ENCODE measurements at regions not wholly inside any gene's neighbourhood (a gene's known extent, or its start where the extent isn't known, plus 50 kb on each side); places are given as distances from the start of the nearest gene placed in this dataset.
"Not testable (repeated sequence)": the region's sequence is repeated elsewhere in the genome, so short reads cannot be mapped to it uniquely, and the experiment has no call there.

GRCh38 chr3:118537454-118537853 lies 497.2 kb downstream of the IGSF11 start:
- Histone ChIP-seq H3K27ac (ENCODE audit: low read depth, low read length) (no peak overlapping the region), H3K36me3 (ENCODE audit: insufficient read depth, low read length) (no peaks in the 10 kb centered on the region), H3K4me1 (ENCODE audit: insufficient read depth, low read length) (no peaks in the 10 kb centered on the region), H3K4me3 (ENCODE audit: insufficient read depth, low read depth, low read length) (no peak overlapping the region), H3K9me3 (ENCODE audit: insufficient read depth, low read depth, low read length) (no peaks in the 10 kb centered on the region), H3K27me3 (ENCODE audit: insufficient read depth, low read length) (no peaks in the 10 kb centered on the region), H3K4me2 (ENCODE audit: low read length) (no peak overlapping the region), H3K9ac (ENCODE audit: low read length) (no peak overlapping the region), H3K79me2 (ENCODE audit: insufficient read depth, low read length) (no peaks in the 10 kb centered on the region), H2AFZ (ENCODE audit: low read depth, low read length) (no peak overlapping the region), H4K20me1 (ENCODE audit: insufficient read depth, low read length) (no peaks in the 10 kb centered on the region)
- TF ChIP-seq CTCF (IDR thresholded peaks at IDR 0.05; ENCODE audit: insufficient read depth, low read depth, low read length) (no peak), EZH2 (IDR thresholded peaks at IDR 0.05; ENCODE audit: insufficient read depth, low read length) (no peak)
- FAIRE-seq: no peak
- H3K9me3 Mint-ChIP-seq (ENCODE audit: unreplicated experiment): no peaks in the 10 kb centered on the region
- no peaks in the 10 kb centered on the region for H3K27me3 Mint-ChIP-seq (ENCODE audit: low read depth, unreplicated experiment)
- no peaks in the 10 kb centered on the region for H3K36me3 Mint-ChIP-seq (ENCODE audit: low read depth, unreplicated experiment)
- no peak for DNase-seq (ENCODE audit: low read depth)
- no peak overlapping the region for H3K27ac Mint-ChIP-seq (ENCODE audit: unreplicated experiment)
- H3K4me3 Mint-ChIP-seq (ENCODE audit: unreplicated experiment): no peak overlapping the region
- H3K4me1 Mint-ChIP-seq (ENCODE audit: low read depth, unreplicated experiment): peaks cover 5% of the 10 kb centered on the region

- no peaks in the 10 kb centered on the region for H3K9me3 Mint-ChIP-seq (ENCODE audit: unreplicated experiment)
- FAIRE-seq: no peak
- H3K27ac ChIP-seq (ENCODE audit: low read depth, low read length): no peak overlapping the region
Measured at GRCh38 chr3:118538187-118538586, 496.5 kb downstream of the IGSF11 start.

GRCh38 chr3:118539820-118540447 lies 494.7 kb downstream of the IGSF11 start:
- H3K27me3 ChIP-seq (ENCODE audit: insufficient read depth, low read length); H3K79me2 ChIP-seq (ENCODE audit: insufficient read depth, low read length); H3K27ac Mint-ChIP-seq (ENCODE audit: unreplicated experiment); H3K9me3 Mint-ChIP-seq (ENCODE audit: unreplicated experiment); DNase-seq (ENCODE audit: low read depth); H3K9me3 ChIP-seq (ENCODE audit: insufficient read depth, low read depth, low read length); FAIRE-seq; H4K20me1 ChIP-seq (ENCODE audit: insufficient read depth, low read length); H3K4me1 ChIP-seq (ENCODE audit: insufficient read depth, low read length); H2AFZ ChIP-seq (ENCODE audit: low read depth, low read length); H3K4me2 ChIP-seq (ENCODE audit: low read length); H3K36me3 Mint-ChIP-seq (ENCODE audit: low read depth, unreplicated experiment); H3K9ac ChIP-seq (ENCODE audit: low read length); H3K27ac ChIP-seq (ENCODE audit: low read depth, low read length); H3K4me3 ChIP-seq (ENCODE audit: insufficient read depth, low read depth, low read length); H3K27me3 Mint-ChIP-seq (ENCODE audit: low read depth, unreplicated experiment); H3K36me3 ChIP-seq (ENCODE audit: insufficient read depth, low read length); H3K4me3 Mint-ChIP-seq (ENCODE audit: unreplicated experiment): not testable (repeated sequence)
- H3K4me1 Mint-ChIP-seq (ENCODE audit: low read depth, unreplicated experiment): peaks cover 14% of the 10 kb centered on the region

More at GRCh38 chr3:118538187-118538586, 496.5 kb downstream of the IGSF11 start:
- TF ChIP-seq CTCF (IDR thresholded peaks at IDR 0.05; ENCODE audit: insufficient read depth, low read depth, low read length) (no peak), EZH2 (IDR thresholded peaks at IDR 0.05; ENCODE audit: insufficient read depth, low read length) (no peak)
- H3K27me3 Mint-ChIP-seq (ENCODE audit: low read depth, unreplicated experiment): no peaks in the 10 kb centered on the region
- H3K4me1 Mint-ChIP-seq (ENCODE audit: low read depth, unreplicated experiment): peaks cover 5% of the 10 kb centered on the region
- no peaks in the 10 kb centered on the region for H3K27me3 ChIP-seq (ENCODE audit: insufficient read depth, low read length)
- no peak overlapping the region for H3K4me3 Mint-ChIP-seq (ENCODE audit: unreplicated experiment)
- H3K36me3 ChIP-seq (ENCODE audit: insufficient read depth, low read length): no peaks in the 10 kb centered on the region
- H3K27ac Mint-ChIP-seq (ENCODE audit: unreplicated experiment): no peak overlapping the region
- no peak overlapping the region for H3K4me3 ChIP-seq (ENCODE audit: insufficient read depth, low read depth, low read length)
- no peak overlapping the region for H3K9ac ChIP-seq (ENCODE audit: low read length)
- H4K20me1 ChIP-seq (ENCODE audit: insufficient read depth, low read length): no peaks in the 10 kb centered on the region
- DNase-seq (ENCODE audit: low read depth): no peak
- H3K9me3 ChIP-seq (ENCODE audit: insufficient read depth, low read depth, low read length): no peaks in the 10 kb centered on the region
- H2AFZ ChIP-seq (ENCODE audit: low read depth, low read length): no peak overlapping the region
- H3K79me2 ChIP-seq (ENCODE audit: insufficient read depth, low read length): no peaks in the 10 kb centered on the region
- H3K4me2 ChIP-seq (ENCODE audit: low read length): no peak overlapping the region
- no peaks in the 10 kb centered on the region for H3K36me3 Mint-ChIP-seq (ENCODE audit: low read depth, unreplicated experiment)
- H3K4me1 ChIP-seq (ENCODE audit: insufficient read depth, low read length): no peaks in the 10 kb centered on the region

GRCh38 chr3:118540448-118540821 lies 494.2 kb downstream of the IGSF11 start:
- H3K27me3 ChIP-seq (ENCODE audit: insufficient read depth, low read length); H3K9me3 ChIP-seq (ENCODE audit: insufficient read depth, low read depth, low read length); H2AFZ ChIP-seq (ENCODE audit: low read depth, low read length); H3K4me1 ChIP-seq (ENCODE audit: insufficient read depth, low read length); DNase-seq (ENCODE audit: low read depth); H3K27me3 Mint-ChIP-seq (ENCODE audit: low read depth, unreplicated experiment); H3K9ac ChIP-seq (ENCODE audit: low read length); H3K79me2 ChIP-seq (ENCODE audit: insufficient read depth, low read length); H3K27ac ChIP-seq (ENCODE audit: low read depth, low read length); H3K27ac Mint-ChIP-seq (ENCODE audit: unreplicated experiment); H3K9me3 Mint-ChIP-seq (ENCODE audit: unreplicated experiment); H4K20me1 ChIP-seq (ENCODE audit: insufficient read depth, low read length); H3K4me3 Mint-ChIP-seq (ENCODE audit: unreplicated experiment); FAIRE-seq; H3K4me2 ChIP-seq (ENCODE audit: low read length); H3K4me3 ChIP-seq (ENCODE audit: insufficient read depth, low read depth, low read length); H3K36me3 ChIP-seq (ENCODE audit: insufficient read depth, low read length); H3K36me3 Mint-ChIP-seq (ENCODE audit: low read depth, unreplicated experiment): not testable (repeated sequence)
- peaks cover 14% of the 10 kb centered on the region for H3K4me1 Mint-ChIP-seq (ENCODE audit: low read depth, unreplicated experiment)

Data from astrocyte (in vitro differentiated cells and primary cell).